Fibroblast of villous mesenchyme (primary cell): ENCODE measurements at regions not wholly inside any gene's neighbourhood (a gene's known extent, or its start where the extent isn't known, plus 50 kb on each side); places are given as distances from the start of the nearest gene placed in this dataset.

Experiments used
- DNase-seq: peaks from one replicate; pipeline ENCODE4 v3.0.0-alpha.2; 2010; ENCODE audit warnings: low read depth
- H3K4me3 ChIP-seq: 2 replicates; pipeline ENCODE4 v1.5.1; 2011; ENCODE audit warnings: low read depth, mild to moderate bottlenecking, low read length
- CTCF ChIP-seq: IDR thresholded peaks from 2 replicates; pipeline ENCODE4 v1.5.1; 2012; ENCODE audit warnings: low read depth, mild to moderate bottlenecking, low read length; ENCODE audit not compliant: insufficient read depth

GRCh38 chr13:88360761-88361160, 689.6 kb downstream of the SLITRK5 start:
- no peak for DNase-seq
- no peak for TF ChIP-seq CTCF
- H3K4me3 ChIP-seq = no peak overlapping the region

- H3K4me3 ChIP-seq = no peak overlapping the region
- TF ChIP-seq CTCF = no peak
- no peak for DNase-seq
These were observed 698.7 kb downstream of the SLITRK5 start for GRCh38 chr13:88369866-88370265.

- DNase-seq = no peak
- no peak for TF ChIP-seq CTCF
- no peak overlapping the region for H3K4me3 ChIP-seq
These were observed 705.7 kb downstream of the SLITRK5 start for GRCh38 chr13:88376760-88377388.

GRCh38 chr13:88377852-88378251, 706.7 kb downstream of the SLITRK5 start:
- no peak for TF ChIP-seq CTCF
- no peak for DNase-seq
- H3K4me3 ChIP-seq = no peak overlapping the region

GRCh38 chr13:88384542-88384941, 713.4 kb downstream of the SLITRK5 start:
- no peak for TF ChIP-seq CTCF
- DNase-seq = no peak
- H3K4me3 ChIP-seq = no peak overlapping the region

- no peak for TF ChIP-seq CTCF
- no peak overlapping the region for H3K4me3 ChIP-seq
- DNase-seq = no peak
These were observed 724.6 kb downstream of the SLITRK5 start for GRCh38 chr13:88395804-88396203.

- DNase-seq = no peak
- no peak overlapping the region for H3K4me3 ChIP-seq
- TF ChIP-seq CTCF = no peak
These were observed 740.5 kb downstream of the SLITRK5 start for GRCh38 chr13:88411696-88412095.
